GM19240 (cell line): ENCODE measurements at regions not wholly inside any gene's neighbourhood (a gene's known extent, or its start where the extent isn't known, plus 50 kb on each side); places are given as distances from the start of the nearest gene placed in this dataset.

Experiments
- DNase-seq: peaks from one replicate; pipeline ENCODE4 v3.0.0; 2011; ENCODE audit warnings: low spot score; ENCODE audit not compliant: insufficient read length

DNA sequence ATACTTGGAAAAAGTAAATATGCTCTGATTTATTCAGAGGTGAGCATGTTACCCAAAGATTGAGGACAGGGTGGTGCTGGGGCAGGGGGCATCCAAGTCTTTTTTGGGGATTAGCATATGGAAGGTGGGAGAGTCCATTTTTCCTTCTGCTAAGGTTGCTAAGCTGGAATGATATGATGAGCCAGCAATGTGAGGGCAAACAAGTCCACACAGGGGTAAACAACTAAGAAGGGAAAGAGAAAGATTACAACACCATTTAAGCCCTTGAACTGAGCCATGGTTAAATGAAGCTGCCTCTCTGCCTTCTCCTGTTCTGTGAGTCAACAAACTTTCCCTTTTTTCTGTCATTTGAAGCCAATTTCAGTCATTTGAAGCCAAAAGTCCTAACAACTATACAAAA is 89.0 kb downstream of the RPL22L1 start:
- no peak for DNase-seq

DNA sequence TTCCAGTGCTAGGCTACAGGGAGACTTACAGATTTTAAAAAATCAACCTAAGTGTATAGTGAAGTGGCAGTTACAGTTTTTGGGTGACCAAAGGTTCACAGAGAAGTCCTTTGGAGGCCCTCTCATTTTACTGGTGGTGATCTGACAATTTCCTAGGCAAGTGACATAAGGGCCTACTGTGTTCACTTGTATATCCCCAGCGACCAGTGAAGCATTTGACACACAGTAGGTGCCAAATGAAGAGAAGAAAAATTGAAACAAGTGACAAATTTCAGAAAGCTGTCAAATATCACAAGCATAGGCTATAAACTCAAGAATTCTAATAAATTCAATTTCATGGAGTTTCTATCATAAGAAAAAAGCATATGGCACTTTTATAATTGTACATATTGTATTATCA is 89.5 kb downstream of the RPL22L1 start:
- no peak for DNase-seq

DNA sequence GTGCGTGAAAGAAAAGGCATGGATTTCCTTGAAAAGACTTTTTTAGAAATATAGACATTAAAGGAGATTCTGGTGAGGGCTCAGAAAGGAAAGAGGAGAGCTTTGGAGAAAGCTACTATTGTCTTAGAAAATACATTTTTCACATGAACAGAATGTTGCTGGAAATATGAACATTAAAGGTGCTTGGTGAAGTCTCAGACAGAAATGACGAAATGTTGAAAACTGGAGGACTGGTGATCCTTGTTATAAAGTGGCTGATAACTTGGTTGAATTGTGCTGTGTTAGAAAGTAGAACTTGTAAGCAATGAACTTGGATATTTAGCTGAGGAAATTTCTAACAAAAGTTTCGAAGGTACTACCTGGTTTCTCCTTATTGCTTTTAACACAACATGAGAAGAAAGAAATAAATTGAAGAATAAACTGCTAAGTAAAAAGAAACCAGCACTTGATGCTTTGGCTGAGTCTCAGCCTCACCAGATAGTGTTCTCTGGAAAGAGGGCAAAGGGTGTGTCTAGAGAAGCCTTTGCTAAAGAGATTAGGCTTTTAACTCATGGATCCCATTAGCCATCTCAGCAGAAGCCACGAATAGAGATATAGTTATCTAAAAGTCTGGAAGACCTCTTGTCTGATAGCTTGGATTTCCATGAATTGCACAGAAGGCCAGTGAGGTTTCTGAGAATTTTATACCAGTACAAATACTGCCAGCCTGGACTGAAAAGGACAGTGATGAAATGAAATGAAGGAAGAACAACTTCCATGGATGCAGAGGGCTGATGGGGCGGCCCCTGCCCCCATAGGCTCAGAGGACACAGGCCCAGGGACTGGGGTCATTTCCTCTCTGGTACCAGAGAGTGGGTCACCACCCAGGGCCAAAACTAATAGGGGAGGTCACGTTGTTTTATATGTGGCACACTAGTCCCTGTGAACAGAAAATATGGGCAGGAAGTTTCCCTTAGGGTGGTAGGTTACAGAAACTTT is 91.5 kb downstream of the RPL22L1 start:
- DNase-seq = no peak

DNA sequence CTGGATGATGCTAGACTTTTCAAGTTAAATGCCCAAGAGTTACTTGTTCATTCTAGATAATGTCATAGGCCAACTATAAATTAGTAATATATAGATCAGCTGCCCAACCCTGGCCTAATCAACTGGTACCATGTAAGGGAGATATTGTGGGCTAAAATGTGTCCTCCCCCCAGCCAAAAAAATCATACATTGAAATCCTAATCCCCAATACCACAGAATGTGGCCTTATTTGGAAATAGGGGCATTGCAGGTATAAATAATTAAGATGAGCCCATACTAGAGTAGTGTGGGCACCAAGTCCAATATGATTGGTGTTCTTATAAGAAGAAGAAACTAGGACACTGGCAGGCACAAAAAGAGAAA is 92.5 kb downstream of the RPL22L1 start:
- DNase-seq = no peak

DNA sequence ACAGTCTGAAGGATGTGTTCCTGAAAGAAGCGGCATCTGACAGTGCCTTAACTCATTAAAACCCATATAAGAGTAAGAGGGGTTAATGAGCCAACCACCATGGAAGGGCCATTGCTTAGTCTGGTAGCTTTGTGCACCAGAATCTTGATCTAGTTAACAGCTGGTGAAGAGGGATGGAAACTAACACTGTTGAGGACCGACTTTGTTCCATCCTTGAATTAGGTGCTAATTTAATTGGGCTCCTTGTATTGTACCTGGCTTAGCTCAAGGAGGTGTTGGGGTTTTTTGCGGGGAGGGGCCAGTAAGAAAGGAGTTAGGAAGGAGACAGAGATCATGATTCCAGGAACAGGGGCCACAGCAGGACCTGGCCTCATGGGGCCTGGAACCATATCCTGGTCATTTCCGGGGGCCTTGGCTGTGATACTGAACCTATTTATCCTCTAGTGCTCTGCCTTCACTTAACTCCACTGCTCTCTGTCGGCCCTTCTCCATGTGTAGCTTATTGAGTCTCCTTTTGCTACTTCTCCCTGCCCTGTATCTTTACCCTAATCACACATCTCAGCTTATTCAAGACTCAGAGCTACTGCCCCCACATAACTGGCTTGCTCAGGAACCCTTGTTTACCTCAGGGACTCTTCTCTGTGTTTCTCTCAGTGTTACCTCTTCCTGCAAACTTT is 93.0 kb downstream of the RPL22L1 start:
- no peak for DNase-seq

DNA sequence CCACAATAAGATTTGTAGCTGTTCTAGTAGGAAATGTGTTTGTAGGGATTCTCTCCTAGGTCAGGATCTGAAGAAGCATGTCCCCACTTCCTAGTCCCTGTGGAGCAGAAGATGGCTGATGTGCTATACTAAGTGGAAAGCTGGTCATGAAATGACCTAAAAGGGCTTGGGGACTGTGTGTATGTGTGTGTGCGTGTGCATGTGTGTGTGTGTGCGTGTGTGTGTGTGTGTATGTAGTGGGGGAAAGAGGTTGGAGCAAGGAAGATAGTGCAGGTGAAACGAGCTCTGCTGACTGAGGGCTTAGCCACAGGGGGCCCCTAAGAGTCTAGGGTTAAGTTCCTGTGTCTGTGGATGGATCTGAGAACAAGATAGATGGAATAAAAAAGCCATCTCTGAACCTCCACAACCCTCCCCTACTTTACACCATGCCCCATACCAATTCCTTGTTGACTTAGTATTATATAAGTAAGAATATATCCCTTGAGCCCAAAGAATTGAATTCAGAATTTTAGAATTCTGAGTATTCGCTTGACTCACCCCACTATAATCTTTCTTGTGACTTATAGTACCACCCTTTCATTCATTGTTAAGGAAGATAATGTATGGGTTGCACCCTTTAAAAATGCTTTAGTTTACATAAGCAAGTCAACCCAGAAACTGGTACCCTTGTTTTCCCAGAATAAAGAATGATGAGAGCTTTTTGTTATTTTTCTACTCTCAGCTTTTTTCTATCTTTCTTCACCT is 96.1 kb downstream of the RPL22L1 start:
- DNase-seq = no peak

DNA sequence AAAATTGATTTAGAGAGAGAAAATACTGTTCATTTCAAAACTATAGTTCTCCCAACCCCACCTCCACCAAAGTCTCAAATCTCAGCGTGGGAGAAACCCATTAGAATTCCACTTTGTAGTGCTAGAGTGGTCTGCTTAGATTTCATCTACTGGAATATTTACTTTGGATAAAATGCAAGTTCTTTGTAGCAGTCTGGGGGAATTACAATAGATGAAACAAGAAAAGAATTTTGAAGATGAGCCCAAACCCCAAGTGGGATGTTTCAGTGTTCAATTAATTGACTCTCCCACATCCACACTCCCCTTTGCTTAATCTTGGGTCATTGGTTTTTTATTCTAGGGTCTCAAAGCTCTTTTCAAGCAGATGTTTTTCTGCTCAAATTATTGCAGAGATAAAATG is 97.8 kb downstream of the RPL22L1 start:
- no peak for DNase-seq

DNA sequence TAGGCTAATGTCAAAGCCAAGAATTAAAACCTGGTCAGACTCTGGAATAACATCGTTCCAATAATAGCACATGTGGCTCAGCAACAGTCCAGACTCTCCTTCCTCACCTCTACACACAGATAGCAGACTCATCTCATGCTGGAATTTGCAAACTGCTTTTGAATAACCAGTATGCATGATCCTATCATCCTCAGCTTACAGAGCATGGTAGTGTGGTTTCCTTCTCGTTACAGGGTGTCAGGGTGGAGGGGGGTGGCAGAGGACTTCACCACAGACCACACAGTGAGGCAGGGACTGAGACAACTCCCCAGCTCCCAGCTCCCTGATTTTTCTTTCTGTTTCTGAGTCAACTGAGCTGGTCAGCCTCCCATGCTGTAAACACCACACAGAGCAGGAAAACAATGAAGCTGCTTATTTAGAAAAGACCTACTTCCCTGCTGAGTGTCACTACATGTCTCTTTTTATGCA is 101.6 kb downstream of the RPL22L1 start:
- no peak for DNase-seq

DNA sequence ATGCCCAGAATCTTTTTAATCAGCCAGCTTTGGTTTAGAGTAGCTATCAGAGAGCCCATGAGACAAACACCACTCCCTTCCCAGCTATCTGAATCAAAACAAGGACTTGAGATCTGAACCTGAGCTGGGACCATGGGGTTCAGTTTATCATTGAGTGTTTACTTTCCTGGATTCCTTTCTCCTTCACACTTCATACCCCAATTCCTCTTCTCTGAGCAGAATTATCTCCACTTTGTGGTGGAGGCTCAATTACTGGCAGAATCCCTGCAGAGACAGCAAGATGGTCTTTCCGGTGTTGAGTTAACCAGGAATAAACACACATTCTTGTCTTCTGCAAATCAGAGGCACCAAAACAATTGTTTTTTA is 102.4 kb downstream of the RPL22L1 start:
- no peak for DNase-seq

DNA sequence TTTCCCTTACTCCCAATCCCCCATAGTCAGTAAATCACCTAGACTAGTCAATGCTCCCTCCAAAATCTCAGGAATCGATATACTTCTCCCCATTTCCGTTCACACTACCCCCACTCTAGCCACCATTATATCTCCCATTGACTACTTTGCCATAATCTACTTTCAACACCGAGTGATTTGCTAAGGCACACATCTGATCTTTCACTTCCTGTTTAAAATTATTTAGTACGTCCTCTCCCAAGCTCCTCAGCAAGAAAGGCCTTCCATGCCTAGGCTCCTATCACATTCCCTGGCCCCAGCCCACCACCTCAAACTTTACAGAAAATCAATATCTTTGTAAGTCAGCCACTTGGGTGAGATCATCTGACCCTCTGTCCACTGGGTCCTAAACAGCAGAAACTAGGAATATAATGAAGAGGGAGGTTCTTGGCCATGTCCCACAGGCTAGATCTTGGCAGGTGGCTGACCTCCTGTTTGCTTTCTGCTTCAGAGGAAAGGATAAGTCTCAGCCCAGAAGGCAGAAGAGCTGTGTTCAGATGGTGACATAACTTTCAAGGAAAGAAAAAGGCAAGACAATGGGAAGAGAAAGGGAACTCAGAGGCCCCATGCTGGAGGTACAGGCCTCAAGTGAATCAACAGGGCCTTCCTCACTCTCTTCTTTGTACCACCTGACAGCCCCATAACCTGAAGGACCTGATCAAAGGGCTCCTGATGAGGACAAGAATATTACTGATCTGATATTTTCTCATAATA is 103.0 kb downstream of the RPL22L1 start:
- DNase-seq = no peak

DNA sequence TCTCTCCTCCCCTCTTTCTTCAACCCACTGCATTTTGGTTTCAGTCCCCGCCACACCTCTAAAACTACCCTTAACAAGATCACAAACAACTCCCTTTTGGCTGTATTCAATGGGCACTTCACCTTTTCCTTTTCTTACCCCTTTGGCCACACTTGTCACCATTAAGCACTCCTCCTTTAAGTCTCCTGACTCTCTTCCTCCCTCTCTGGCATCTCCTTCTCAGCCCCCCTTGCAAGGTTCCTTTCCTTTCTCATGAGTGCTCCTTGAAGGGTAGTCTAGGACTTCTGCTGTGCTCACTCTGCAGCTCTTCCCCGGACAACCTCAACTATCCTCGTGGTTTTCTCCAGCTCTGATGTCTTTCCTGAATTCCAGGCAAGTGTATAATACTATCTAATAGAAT is 103.7 kb downstream of the RPL22L1 start:
- no peak for DNase-seq

DNA sequence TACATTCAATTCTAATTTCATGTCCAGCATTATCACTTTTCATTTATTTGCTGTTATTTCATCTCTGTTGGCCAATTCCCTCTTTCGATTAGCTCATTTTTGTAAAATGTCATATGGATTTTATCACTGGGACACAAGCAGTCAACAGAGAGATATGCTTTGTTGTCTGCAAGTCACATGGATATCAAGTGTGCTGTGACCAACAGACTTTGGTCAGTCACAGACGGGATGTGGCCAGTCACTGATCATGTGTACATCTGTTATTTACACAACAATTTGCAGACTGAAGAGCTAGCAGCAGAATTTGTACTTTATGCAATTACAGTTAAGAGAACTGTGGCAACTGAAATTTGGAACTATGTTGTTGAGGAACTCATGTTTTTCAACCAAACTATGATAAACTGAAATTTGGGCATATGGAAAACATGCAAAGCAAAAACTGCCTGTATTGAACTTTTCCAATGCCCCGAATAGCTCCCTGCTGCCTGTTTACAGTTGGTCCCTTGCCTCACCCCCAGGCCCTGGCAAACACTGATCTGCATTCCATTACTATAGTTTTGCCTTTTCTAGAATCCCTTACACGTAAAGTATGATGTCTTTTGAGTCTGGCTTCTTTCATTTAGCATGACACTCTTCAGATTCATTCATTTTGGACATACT is 104.4 kb downstream of the RPL22L1 start:
- DNase-seq = no peak

DNA sequence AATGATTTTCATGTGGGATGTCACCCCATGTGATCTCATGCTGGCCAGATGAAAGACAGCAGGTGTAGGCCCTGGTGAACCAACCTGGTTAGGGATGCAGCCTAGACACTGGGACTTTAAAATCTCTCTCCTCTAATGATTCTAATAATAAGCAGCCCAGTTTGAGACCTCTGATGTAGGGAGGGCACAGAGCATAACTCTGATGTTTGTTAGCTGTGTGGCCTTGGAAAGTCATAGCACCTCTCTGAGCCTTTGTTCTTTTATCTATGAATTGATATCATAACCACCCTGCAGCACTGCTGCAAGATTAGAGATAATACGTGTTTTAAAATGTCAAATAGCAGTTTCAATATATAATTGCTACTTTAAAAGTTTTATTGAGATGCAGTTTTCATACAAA is 106.0 kb downstream of the RPL22L1 start:
- no peak for DNase-seq

DNA sequence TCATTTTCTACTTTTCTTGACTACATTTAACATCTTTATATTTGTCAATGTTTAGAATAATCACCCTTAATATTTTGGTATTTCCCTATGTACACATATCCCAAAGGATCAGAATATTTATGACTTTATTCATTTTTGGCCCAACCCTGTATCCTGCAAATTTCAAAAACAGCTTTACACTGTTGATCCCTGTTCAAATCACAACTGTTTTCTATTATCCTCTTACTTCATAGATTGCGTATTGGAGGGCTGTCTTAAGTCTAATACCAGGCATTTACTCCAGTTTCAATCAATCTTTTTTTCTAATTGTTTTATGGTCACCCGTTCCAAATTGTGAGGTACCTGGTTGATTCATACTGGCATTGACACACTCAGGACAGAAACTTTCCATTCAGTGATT is 107.9 kb downstream of the RPL22L1 start:
- DNase-seq = no peak

DNA sequence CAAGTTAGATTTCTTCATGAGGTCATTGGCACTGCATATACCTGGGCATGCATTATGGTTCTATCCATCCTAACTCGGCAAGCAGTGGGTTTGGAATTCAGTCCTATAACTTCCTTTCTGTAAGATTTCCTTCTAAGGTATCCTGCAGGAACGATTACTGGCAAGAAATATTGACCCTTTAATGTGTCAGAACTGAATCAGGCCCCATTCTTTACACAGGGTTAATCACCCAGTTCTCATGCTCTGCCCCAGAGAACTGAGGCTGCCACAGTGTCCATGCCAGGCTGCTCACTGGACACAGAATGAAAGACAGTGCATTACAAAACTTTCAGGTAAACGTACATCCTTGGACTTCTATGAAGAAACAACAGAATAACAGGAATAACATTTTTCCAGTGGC is 108.9 kb downstream of the RPL22L1 start:
- no peak for DNase-seq

DNA sequence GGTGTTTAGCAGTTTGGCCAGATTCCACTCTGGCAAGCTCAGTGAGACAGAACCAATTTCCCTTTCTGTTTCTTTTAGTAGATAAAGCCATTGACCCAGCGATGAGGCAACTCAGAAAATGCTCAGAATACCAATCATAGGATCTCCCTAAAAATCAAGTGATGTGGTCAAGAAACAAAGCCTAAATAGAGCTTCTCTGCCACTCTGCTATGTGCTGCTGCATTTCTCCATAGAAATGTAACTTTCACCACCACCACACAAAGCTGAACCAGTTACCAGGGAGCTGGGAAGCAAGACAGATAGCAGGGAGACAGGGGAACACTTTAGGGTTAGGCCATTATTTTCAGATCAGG is 109.8 kb downstream of the RPL22L1 start:
- DNase-seq = no peak

DNA sequence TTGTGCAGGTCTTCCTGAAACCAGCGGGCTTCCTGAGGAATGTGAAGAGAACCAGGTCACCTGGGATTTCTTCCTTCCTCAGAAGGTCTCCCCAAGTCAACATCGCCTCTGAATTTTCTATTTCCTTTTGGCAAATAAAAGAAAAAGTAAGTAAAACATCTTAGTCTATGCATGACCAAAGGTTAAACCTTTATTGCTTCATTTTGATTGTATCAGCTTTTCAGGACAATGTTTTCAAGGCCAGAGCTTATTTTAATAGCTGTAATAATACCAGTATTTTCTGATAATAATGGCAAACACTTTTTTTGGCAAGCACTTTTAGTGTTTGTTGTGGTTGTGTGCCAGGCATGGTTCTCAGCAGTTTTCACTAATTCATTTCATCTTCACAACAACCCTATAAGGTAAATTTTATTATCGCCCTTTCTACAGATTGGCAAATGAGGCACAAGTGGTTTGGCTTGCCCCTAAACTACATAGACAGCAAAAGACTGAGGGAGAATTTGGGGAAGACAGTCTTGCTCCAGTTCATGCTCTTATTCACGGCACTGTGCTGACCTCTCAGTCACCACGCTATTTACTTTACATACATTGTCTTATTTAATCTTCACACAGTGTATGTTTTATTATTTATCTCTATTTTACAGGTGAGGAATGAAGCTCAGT is 110.4 kb downstream of the RPL22L1 start:
- DNase-seq = no peak

DNA sequence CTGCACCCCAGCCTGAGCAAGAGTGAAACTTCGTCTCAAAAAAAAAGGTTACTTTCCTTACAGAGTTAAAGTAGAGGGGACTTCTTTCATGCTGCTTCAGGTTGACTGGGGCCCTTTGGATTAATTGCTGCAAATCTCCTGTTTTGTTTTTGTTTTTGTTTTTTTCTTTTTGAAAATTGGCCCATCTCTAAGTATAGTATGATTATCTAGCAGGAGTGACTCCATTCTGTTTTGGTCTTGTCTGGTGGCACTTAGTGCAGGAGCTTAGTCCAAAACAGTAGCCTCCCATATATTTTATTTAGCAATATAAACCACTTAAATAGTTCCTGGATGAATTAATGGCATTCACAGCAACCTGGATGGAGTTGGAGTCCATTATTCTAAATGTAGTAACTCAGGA is 113.0 kb downstream of the RPL22L1 start:
- DNase-seq = no peak

DNA sequence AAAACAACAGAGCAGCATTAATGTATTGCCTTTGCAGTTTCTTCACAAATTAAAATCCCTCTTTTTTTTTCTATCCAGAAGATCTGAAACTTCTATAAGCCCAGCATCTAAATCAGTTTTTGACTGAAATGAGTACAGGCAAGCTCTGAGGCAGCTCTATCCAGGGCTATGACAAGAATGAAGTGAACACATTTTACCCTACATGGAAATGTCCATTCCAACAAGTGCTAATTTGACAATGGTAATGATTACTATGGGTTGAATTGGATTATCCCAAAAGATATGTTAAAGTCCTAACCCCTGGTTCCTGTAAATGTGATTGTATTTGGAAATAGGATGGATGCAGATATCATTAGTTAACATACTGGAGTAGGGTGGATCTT is 115.7 kb downstream of the RPL22L1 start:
- no peak for DNase-seq
